WERI-Rb-1 (cell line): ENCODE measurements at regions not wholly inside any gene's neighbourhood (a gene's known extent, or its start where the extent isn't known, plus 50 kb on each side); places are given as distances from the start of the nearest gene placed in this dataset.

Experiments used
- DNase-seq: peaks from one replicate; pipeline ENCODE4 v3.0.0-alpha.2; 2020
- H3K27ac ChIP-seq: fragments of 250-450 bp; sonication (Bioruptor Pico); 2 replicates; pipeline ENCODE4 v1.5.1; 2020; ENCODE audit warnings: mild to moderate bottlenecking, moderate library complexity
- H3K27me3 ChIP-seq: fragments of 250-450 bp; sonication (Bioruptor Pico); 2 replicates; pipeline ENCODE4 v1.5.1; 2021; ENCODE audit warnings: mild to moderate bottlenecking, low read depth, moderate library complexity; ENCODE audit not compliant: insufficient read depth, severe bottlenecking
- H3K36me3 ChIP-seq: fragments of 250-450 bp; sonication (Bioruptor Pico); 2 replicates; pipeline ENCODE4 v1.5.1; 2020; ENCODE audit warnings: mild to moderate bottlenecking, moderate library complexity
- H3K4me3 ChIP-seq: 2 replicates; pipeline ENCODE4 v1.5.1; 2011; ENCODE audit warnings: low read depth, mild to moderate bottlenecking, control low read depth, low read length
- H3K9me3 ChIP-seq: fragments of 250-450 bp; sonication (Bioruptor Pico); 2 replicates; pipeline ENCODE4 v1.5.1; 2021; ENCODE audit warnings: mild to moderate bottlenecking, moderate library complexity; ENCODE audit not compliant: severe bottlenecking
- TF ChIP-seq, protein P1 (sequence below): IDR thresholded peaks from 2 replicates; pipeline ENCODE4 v1.5.1; 2011; ENCODE audit warnings: low read depth, mild to moderate bottlenecking, control low read depth, inconsistent platforms, low read length

DNA sequence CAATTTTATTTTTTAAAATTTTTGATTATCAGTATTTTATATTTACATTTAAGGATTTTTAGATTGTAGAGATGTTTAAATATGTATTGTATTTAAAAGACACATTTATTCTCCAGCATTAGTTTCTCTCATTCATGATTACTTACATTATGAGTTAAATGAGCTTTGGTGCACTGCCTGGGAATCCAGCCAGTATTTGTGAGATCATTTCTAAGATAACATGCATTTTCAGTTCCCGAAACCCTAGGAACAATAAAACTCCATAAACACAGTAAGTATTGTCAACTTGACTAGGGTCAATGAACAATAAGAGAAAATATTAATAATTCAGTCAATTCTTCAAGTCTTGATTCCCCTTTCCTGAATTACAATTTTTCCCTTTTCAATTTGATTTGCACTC is 403.3 kb downstream of the PLK2 start:
- no peak overlapping the region for H3K4me3 ChIP-seq
- H3K27ac ChIP-seq: no peak overlapping the region
- H3K36me3 ChIP-seq: no peaks in the 10 kb centered on the region
- H3K9me3 ChIP-seq: no peaks in the 10 kb centered on the region
- no peak for DNase-seq
- TF ChIP-seq, protein P1, sequence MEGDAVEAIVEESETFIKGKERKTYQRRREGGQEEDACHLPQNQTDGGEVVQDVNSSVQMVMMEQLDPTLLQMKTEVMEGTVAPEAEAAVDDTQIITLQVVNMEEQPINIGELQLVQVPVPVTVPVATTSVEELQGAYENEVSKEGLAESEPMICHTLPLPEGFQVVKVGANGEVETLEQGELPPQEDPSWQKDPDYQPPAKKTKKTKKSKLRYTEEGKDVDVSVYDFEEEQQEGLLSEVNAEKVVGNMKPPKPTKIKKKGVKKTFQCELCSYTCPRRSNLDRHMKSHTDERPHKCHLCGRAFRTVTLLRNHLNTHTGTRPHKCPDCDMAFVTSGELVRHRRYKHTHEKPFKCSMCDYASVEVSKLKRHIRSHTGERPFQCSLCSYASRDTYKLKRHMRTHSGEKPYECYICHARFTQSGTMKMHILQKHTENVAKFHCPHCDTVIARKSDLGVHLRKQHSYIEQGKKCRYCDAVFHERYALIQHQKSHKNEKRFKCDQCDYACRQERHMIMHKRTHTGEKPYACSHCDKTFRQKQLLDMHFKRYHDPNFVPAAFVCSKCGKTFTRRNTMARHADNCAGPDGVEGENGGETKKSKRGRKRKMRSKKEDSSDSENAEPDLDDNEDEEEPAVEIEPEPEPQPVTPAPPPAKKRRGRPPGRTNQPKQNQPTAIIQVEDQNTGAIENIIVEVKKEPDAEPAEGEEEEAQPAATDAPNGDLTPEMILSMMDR: no peak
- no peaks in the 10 kb centered on the region for H3K27me3 ChIP-seq

DNA sequence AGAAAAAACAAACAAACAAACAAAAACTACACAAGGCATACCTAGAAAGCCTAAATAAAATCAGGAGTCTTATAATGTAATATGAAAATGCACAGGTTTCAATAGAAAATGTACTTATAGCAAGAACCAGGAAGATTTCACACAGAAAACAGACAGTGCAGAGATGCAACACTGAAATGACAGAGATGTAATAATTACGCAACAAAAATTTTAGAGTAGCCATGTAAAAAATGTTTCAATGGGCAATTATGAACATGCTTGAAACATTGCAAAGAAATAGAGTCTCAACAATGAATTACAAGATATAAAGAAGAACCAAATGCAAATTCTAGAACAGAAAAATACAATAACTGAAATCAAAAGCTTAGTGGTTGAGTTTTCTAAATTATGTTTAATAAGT is 405.9 kb downstream of the PLK2 start:
- Histone ChIP-seq H3K27me3 (no peaks in the 10 kb centered on the region), H3K36me3 (no peaks in the 10 kb centered on the region), H3K4me3 (no peak overlapping the region), H3K9me3 (no peaks in the 10 kb centered on the region), H3K27ac (no peak overlapping the region)
- TF ChIP-seq, protein P1: no peak
- DNase-seq: no peak

DNA sequence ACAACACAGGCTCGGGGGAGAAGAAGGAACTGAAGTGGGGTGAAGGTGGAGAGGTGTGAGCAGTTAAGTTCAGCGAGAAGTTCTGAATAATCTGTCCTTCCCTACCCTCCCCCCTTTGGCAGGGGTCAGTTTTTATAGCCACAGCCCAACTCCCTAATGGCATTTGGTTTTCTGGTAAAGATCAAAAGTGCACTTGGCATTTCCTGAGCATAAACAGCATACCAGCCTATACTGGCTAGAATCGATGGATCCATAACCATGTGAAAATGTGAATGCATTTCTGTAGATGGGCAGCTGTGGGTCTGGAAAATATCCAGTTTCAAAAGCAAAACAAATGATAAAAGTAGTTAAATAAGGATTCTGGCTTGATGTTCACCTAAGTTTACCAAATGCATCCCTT is 410.9 kb downstream of the PLK2 start:
- TF ChIP-seq, protein P1: no peak

DNA sequence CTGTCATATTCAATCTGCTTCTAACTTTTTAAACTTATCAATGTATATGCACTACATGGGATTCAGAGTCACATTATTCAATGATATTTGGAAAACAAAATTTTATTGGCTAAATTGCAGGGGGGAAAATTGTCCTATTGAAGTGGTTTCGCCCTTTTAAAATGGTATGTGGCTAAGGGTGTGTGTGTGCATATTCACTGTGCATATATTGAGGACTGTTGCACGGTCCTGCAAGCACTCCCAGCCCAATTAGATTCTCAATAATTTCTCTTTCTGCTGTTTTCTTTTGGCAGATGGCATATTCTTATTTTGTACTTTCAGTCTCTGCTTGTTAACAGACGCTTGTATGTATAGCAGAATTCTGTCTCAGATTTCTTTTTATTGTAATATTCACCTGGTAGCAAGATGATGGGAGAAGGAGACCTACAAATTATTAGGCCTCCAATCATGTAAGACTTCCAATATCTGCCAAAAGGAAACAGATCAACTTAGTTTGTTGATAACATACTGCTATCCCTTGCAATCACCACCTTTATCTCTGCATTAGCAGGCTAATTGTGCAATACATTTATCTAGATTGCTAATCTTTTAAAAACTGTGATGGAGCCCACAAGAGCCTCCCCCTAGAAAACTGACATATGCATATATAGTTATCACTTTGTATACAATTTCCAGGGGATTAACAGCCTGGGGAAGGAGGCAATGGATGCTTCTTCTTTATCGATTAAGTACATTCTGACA is 411.5 kb downstream of the PLK2 start:
- no peaks in the 10 kb centered on the region for H3K36me3 ChIP-seq
- no peak for DNase-seq

More for the DNA sequence above, 410.9 kb downstream of the PLK2 start:
- Histone ChIP-seq H3K27ac (no peak overlapping the region), H3K27me3 (no peaks in the 10 kb centered on the region), H3K4me3 (no peak overlapping the region), H3K36me3 (no peaks in the 10 kb centered on the region), H3K9me3 (no peaks in the 10 kb centered on the region)
- DNase-seq: no peak

DNA sequence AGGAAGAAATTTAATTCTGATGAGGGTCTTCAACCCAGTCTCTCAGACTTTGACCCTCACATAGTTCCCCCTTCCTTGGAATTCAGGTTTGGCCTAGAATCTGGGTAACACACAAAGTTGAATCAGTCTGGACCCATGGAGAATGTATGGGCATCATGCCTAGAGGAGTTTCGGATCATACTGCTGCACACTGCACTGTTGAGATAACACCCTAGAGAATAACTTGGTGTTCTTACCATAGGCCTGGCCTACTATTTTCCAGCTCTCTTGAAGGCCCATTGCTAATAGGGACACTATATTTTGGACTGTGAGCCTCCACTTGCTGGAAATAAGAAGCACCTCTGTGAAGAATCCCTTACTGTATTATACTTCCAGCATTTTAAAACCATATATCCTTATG is 413.5 kb downstream of the PLK2 start:
- Histone ChIP-seq H3K4me3 (no peak overlapping the region), H3K9me3 (no peaks in the 10 kb centered on the region), H3K27ac (no peak overlapping the region), H3K27me3 (no peaks in the 10 kb centered on the region), H3K36me3 (no peaks in the 10 kb centered on the region)
- TF ChIP-seq, protein P1: no peak
- no peak for DNase-seq

More for the DNA sequence above, 411.5 kb downstream of the PLK2 start:
- H3K27me3 ChIP-seq: no peaks in the 10 kb centered on the region
- no peaks in the 10 kb centered on the region for H3K9me3 ChIP-seq
- TF ChIP-seq, protein P1: no peak
- no peak overlapping the region for H3K4me3 ChIP-seq
- H3K27ac ChIP-seq: no peak overlapping the region

DNA sequence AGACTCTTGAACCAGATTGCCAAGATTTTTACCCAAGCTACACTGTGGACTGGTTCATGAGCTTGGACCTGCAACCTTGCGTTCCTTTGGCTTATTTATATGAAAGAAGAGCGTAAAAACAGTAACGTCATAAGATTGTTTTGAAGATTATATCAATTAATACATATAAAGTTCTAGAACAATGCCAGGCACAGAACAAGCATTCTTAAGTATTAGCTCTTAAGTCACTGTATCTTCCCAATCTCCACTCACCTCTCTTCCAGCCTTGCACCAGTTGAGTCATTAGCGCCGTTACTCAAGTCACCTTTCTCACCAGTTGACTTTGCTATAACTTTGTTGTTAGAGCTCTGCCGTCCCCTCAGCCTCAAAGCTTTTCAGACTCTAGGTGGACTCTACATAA is 415.7 kb downstream of the PLK2 start:
- H3K9me3 ChIP-seq: no peaks in the 10 kb centered on the region
- H3K36me3 ChIP-seq: no peaks in the 10 kb centered on the region
- TF ChIP-seq, protein P1: no peak
- no peak for DNase-seq
- H3K27me3 ChIP-seq: no peaks in the 10 kb centered on the region
- no peak overlapping the region for H3K27ac ChIP-seq
- no peak overlapping the region for H3K4me3 ChIP-seq
